B cell (primary cell): ENCODE measurements at regions not wholly inside any gene's neighbourhood (a gene's known extent, or its start where the extent isn't known, plus 50 kb on each side); places are given as distances from the start of the nearest gene placed in this dataset.

Source experiments
- ATAC-seq: fragments of 200-7000 bp; cut with Tn5 transposase; one replicate; pipeline ENCODE4 v1.10.0; 2021; ENCODE audit warnings: low read depth, mild to moderate bottlenecking, moderate number of reproducible peaks, moderate library complexity
- CTCF ChIA-PET: fragments of 350-600 bp; sonication (Branson Sonifier 250); formaldehyde crosslinking; loops from one replicate; lab custom pipeline; 2021; ENCODE audit warnings: antibody characterized with exemption, inconsistent platforms; lab: Charles Lee
- POLR2A ChIA-PET: fragments of 350-600 bp; sonication (Branson Sonifier 250); formaldehyde crosslinking; loops from one replicate; lab custom pipeline; 2021; ENCODE audit warnings: antibody characterized with exemption; lab: Charles Lee
- DNase-seq: peaks from one replicate; pipeline ENCODE4 v3.0.0; 2013
- H2AFZ ChIP-seq: 2 replicates; pipeline ENCODE4 v1.6.1; 2012; ENCODE audit warnings: mild to moderate bottlenecking, low read depth, low read length; ENCODE audit not compliant: insufficient read depth, poor library complexity, severe bottlenecking
- H3K27ac ChIP-seq, 2 donors: 1 replicate in 1 of 2; 2 replicates in 1 of 2; pipeline ENCODE4 v1.5.1; 2012 to 2013; ENCODE audit warnings: low read length in 2 of 2, mild to moderate bottlenecking in 2 of 2, moderate library complexity in 1 of 2
- H3K27me3 ChIP-seq, 4 experiments: fragments of 200-600 bp in 1 of 4; sonication (generic) in 1 of 4; replicated peaks in 1 of 4; 1 replicate in 2 of 4; 2 replicates in 2 of 4; pipeline versions ENCODE4 v1.6.1 to v1.7.0; 2013 to 2016; ENCODE audit warnings: low read length in 3 of 4, mild to moderate bottlenecking in 2 of 4, mixed read lengths in 1 of 4, moderate library complexity in 1 of 4; ENCODE audit not compliant: insufficient read depth in 4 of 4, control insufficient read depth in 3 of 4; ENCODE audit errors: control extremely low read depth in 1 of 4
- H3K36me3 ChIP-seq, 2 experiments: replicated peaks in 1 of 2; 1 replicate in 1 of 2; 2 replicates in 1 of 2; pipeline versions ENCODE4 v1.6.1 to v1.7.1; 2013; ENCODE audit warnings: low read length in 1 of 2; ENCODE audit not compliant: insufficient read depth in 2 of 2, control insufficient read depth in 1 of 2; ENCODE audit errors: control extremely low read depth in 1 of 2, extremely low read depth in 1 of 2
- H3K4me1 ChIP-seq, 2 donors: fragments of 200-600 bp in 1 of 2; sonication (generic) in 1 of 2; 1 replicate in 1 of 2; 2 replicates in 1 of 2; pipeline versions ENCODE4 v1.5.1 to v1.6.1; 2013 to 2017; ENCODE audit warnings: low read length in 2 of 2; ENCODE audit not compliant: control insufficient read depth in 2 of 2, insufficient read depth in 2 of 2
- H3K4me2 ChIP-seq: replicated peaks from 2 replicates; pipeline ENCODE3; 2012; ENCODE audit warnings: mild to moderate bottlenecking, low read depth, low read length; ENCODE audit not compliant: poor library complexity, severe bottlenecking
- H3K4me3 ChIP-seq, 5 experiments: fragments of 200-600 bp in 1 of 5; sonication (generic) in 1 of 5; 1 replicate in 3 of 5; 2 replicates in 2 of 5; pipeline versions ENCODE4 v1.5.1 to v1.7.0; 2011 to 2016; ENCODE audit warnings: low read length in 4 of 5, mild to moderate bottlenecking in 4 of 5, low read depth in 2 of 5, control low read depth in 1 of 5, moderate library complexity in 1 of 5; ENCODE audit not compliant: insufficient read depth in 1 of 5; ENCODE audit errors: control extremely low read depth in 1 of 5, extremely low read depth in 1 of 5
- H3K79me2 ChIP-seq: fragments of 200-600 bp; sonication (generic); one replicate; pipeline ENCODE4 v1.6.0; 2016; ENCODE audit warnings: low read length; ENCODE audit not compliant: control insufficient read depth, insufficient read depth
- H3K9ac ChIP-seq: fragments of 200-600 bp; sonication (generic); 2 replicates; pipeline ENCODE4 v1.6.1; 2017; ENCODE audit warnings: mild to moderate bottlenecking, low read length, moderate library complexity
- H3K9me3 ChIP-seq, 3 donors: one replicate each; pipeline versions ENCODE4 v1.6.1 to v1.7.1; 2013; ENCODE audit warnings: low read length in 2 of 3; ENCODE audit not compliant: control insufficient read depth in 2 of 3, insufficient read depth in 1 of 3; ENCODE audit errors: control extremely low read depth in 1 of 3
- H4K20me1 ChIP-seq: 2 replicates; pipeline ENCODE4 v1.6.0; 2012; ENCODE audit warnings: mild to moderate bottlenecking, low read length; ENCODE audit not compliant: insufficient read depth, control insufficient read depth, poor library complexity, severe bottlenecking
- H3K27ac Mint-ChIP-seq: one replicate; pipeline ENCODE4 v1.8.0; 2021; ENCODE audit warnings: mixed read lengths
- H3K27me3 Mint-ChIP-seq: one replicate; pipeline ENCODE4 v1.8.0; 2021; ENCODE audit warnings: mixed read lengths
- H3K4me1 Mint-ChIP-seq: one replicate; pipeline ENCODE4 v1.8.0; 2021; ENCODE audit warnings: mixed read lengths
- H3K4me3 Mint-ChIP-seq: one replicate; pipeline ENCODE4 v1.8.0; 2021; ENCODE audit warnings: mixed read lengths
- H3K9me3 Mint-ChIP-seq: one replicate; pipeline ENCODE4 v1.8.0; 2022; ENCODE audit warnings: mixed read lengths; ENCODE audit not compliant: insufficient read depth
- CTCF ChIP-seq: fragments of 200-600 bp; IDR thresholded peaks from one replicate; pipeline ENCODE4 v1.8.0; 2022; ENCODE audit warnings: antibody characterized with exemption, mild to moderate bottlenecking
- EZH2 ChIP-seq: IDR thresholded peaks from 2 replicates; pipeline ENCODE4 v1.6.1; 2012; ENCODE audit warnings: borderline replicate concordance, low read depth, mild to moderate bottlenecking, moderate library complexity, low read length; ENCODE audit not compliant: insufficient read depth, poor library complexity, severe bottlenecking
- WGBS: methylation state at CpG from one replicate; pipeline ENCODE4 v1.1.5; 2013; ENCODE audit warnings: missing lambda C conversion rate; ENCODE audit not compliant: insufficient coverage; 5-methylcytosine and 5-hydroxymethylcytosine counted together
- intact Hi-C: fragments of 100-400 bp; cut with micrococcal nuclease; formaldehyde crosslinking; loops from one replicate; pipeline ENCODE4 v1.10.0; 2022

- H3K9me3 Mint-ChIP-seq: no peaks in the 10 kb centered on the region
- no peak for DNase-seq
- H3K27me3 Mint-ChIP-seq: peaks cover 30% of the 10 kb centered on the region
- H3K9ac ChIP-seq: no peak overlapping the region
- H3K9me3 ChIP-seq: peaks cover 0 to 16% (median 0%) of the 10 kb centered on the region in 3 donors
- no peak overlapping the region for H2AFZ ChIP-seq
- no peak overlapping the region for H3K27ac ChIP-seq
- WGBS: 87% methylated on average over 4 of the region's 12 CpGs
- no peaks in the 10 kb centered on the region for H4K20me1 ChIP-seq
- no peak overlapping the region for H3K27ac Mint-ChIP-seq
- no peak overlapping the region for H3K4me3 ChIP-seq
- ChIA-PET POLR2A (no interaction called here), CTCF (no interaction called here)
- no peaks in the 10 kb centered on the region for H3K4me1 ChIP-seq
- H3K79me2 ChIP-seq: no peaks in the 10 kb centered on the region
- no peaks in the 10 kb centered on the region for H3K4me1 Mint-ChIP-seq
- peaks cover 0 to 24% (median 0%) of the 10 kb centered on the region in 4 experiments for H3K27me3 ChIP-seq
- H3K4me2 ChIP-seq: no peak overlapping the region
- no peak overlapping the region for H3K4me3 Mint-ChIP-seq
- no peak for ATAC-seq
- no peaks in the 10 kb centered on the region for H3K36me3 ChIP-seq
- intact Hi-C loops: no loop called here
- TF ChIP-seq EZH2 (no peak), CTCF (no peak)
Measured at GRCh38 chr4:3832536-3833220, 66.5 kb downstream of the ADRA2C start.

GRCh38 chr4:3833326-3833989 is 67.3 kb downstream of the ADRA2C start:
- Mint-ChIP-seq H3K4me3 (no peak overlapping the region), H3K9me3 (no peaks in the 10 kb centered on the region), H3K4me1 (no peaks in the 10 kb centered on the region), H3K27ac (no peak overlapping the region), H3K27me3 (peaks cover 30% of the 10 kb centered on the region)
- no peak overlapping the region for H2AFZ ChIP-seq
- no peak overlapping the region for H3K27ac ChIP-seq
- H3K27me3 ChIP-seq: peaks cover 0 to 26% (median 0%) of the 10 kb centered on the region in 4 experiments
- no peaks in the 10 kb centered on the region for H4K20me1 ChIP-seq
- no peak overlapping the region for H3K4me2 ChIP-seq
- TF ChIP-seq EZH2 (no peak), CTCF (no peak)
- WGBS: 89% methylated on average over 18 of the region's 18 CpGs
- no peak overlapping the region for H3K4me3 ChIP-seq
- DNase-seq (no peak), ATAC-seq (no peak)
- no peak overlapping the region for H3K9ac ChIP-seq
- CTCF ChIA-PET: no interaction called here
- H3K36me3 ChIP-seq: no peaks in the 10 kb centered on the region
- no peaks in the 10 kb centered on the region for H3K79me2 ChIP-seq
- POLR2A ChIA-PET: no interaction called here
- peaks cover 0 to 23% (median 0%) of the 10 kb centered on the region in 3 donors for H3K9me3 ChIP-seq
- H3K4me1 ChIP-seq: no peaks in the 10 kb centered on the region
- intact Hi-C loops: no loop called here
